Upper lobe of left lung (tissue), 6 donors: ENCODE measurements at regions not wholly inside any gene's neighbourhood (a gene's known extent, or its start where the extent isn't known, plus 50 kb on each side); places are given as distances from the start of the nearest gene placed in this dataset.

ENCODE experiments used
- ATAC-seq, 2 donors: fragments of 200-7000 bp; cut with Tn5 transposase; one replicate each; pipeline ENCODE4 v1.9.1; 2022; ENCODE audit warnings: mild to moderate bottlenecking in 2 of 2, moderate library complexity in 2 of 2; ENCODE audit not compliant: low FRiP score in 2 of 2
- DNase-seq, 2 donors: peaks; one replicate each; pipeline ENCODE4 v3.0.0-alpha.2; 2019 to 2020
- H3K27ac ChIP-seq, 4 donors: fragments of 200-600 bp; sonication (generic); one replicate each; pipeline ENCODE4 v1.5.1; 2016 to 2019
- H3K27me3 ChIP-seq, 4 donors: fragments of 200-600 bp; sonication (generic); one replicate each; pipeline ENCODE4 v1.5.1; 2017 to 2019
- H3K36me3 ChIP-seq, 4 donors: fragments of 200-600 bp; sonication (generic); one replicate each; pipeline ENCODE4 v1.5.1; 2016 to 2019
- H3K4me1 ChIP-seq, 4 donors: fragments of 200-600 bp; sonication (generic); one replicate each; pipeline ENCODE4 v1.5.1; 2018 to 2019
- H3K4me3 ChIP-seq, 4 donors: fragments of 200-600 bp; sonication (generic); one replicate each; pipeline ENCODE4 v1.5.1; 2017 to 2019; ENCODE audit warnings: mild to moderate bottlenecking in 2 of 4, moderate library complexity in 1 of 4
- H3K9me3 ChIP-seq, 4 donors: fragments of 200-600 bp; sonication (generic); one replicate each; pipeline ENCODE4 v1.5.1; 2018 to 2019
- CTCF ChIP-seq, 6 experiments: fragments of 450-650 bp in 4 of 6; fragments of 200-600 bp in 2 of 6; sonication (generic) in 2 of 6; IDR thresholded peaks; one replicate each; pipeline ENCODE4 v1.5.1; 2016 to 2019; ENCODE audit warnings: antibody characterized with exemption in 6 of 6
- EP300 ChIP-seq, 4 donors: sonication (generic); formaldehyde crosslinking; IDR thresholded peaks; one replicate each; pipeline ENCODE4 v1.5.1; 2017; ENCODE audit warnings: antibody characterized with exemption in 4 of 4, control low read depth in 2 of 4
- POLR2A ChIP-seq, 4 donors: fragments of 450-650 bp; IDR thresholded peaks; one replicate each; pipeline ENCODE4 v1.5.1; 2016 to 2017; ENCODE audit warnings: antibody characterized with exemption in 4 of 4, mild to moderate bottlenecking in 2 of 4
- POLR2AphosphoS5 ChIP-seq, 2 donors: sonication (generic); formaldehyde crosslinking; IDR thresholded peaks; one replicate each; pipeline ENCODE4 v1.5.1; 2017; ENCODE audit warnings: antibody characterized with exemption in 2 of 2
- WGBS, 2 donors: methylation state at CpG; one replicate each; pipeline ENCODE4 v1.1.5; 2017 to 2018; 5-methylcytosine and 5-hydroxymethylcytosine counted together
- donor health status: DM: no; HTN: no; CAD: no; lungs with moderate emphysema.
- donor health status: DM: no; HTN: yes; CAD: no; lungs with severe emphysema.

- Histone ChIP-seq H3K27ac (no peak overlapping the region), H3K9me3 (no peaks in the 10 kb centered on the region), H3K4me3 (no peak overlapping the region), H3K36me3 (no peaks in the 10 kb centered on the region), H3K4me1 (no peaks in the 10 kb centered on the region), H3K27me3 (no peaks in the 10 kb centered on the region)
- WGBS, 2 donors: 94% methylated on average over 16 of the region's 16 CpGs
- DNase-seq: no peak
- no peak for ATAC-seq
- no peak for TF ChIP-seq CTCF (IDR thresholded peaks at IDR 0.05)
- TF ChIP-seq POLR2A (IDR thresholded peaks at IDR 0.05): no peak
- TF ChIP-seq EP300 (IDR thresholded peaks at IDR 0.05): no peak
- TF ChIP-seq POLR2AphosphoS5 (IDR thresholded peaks at IDR 0.05): no peak
These were observed 64.6 kb upstream of the CALN1 start for GRCh38 chr7:72476608-72477305.

- Histone ChIP-seq H3K4me1 (no peaks in the 10 kb centered on the region), H3K27ac (no peak overlapping the region), H3K4me3 (no peak overlapping the region), H3K36me3 (no peaks in the 10 kb centered on the region), H3K27me3 (no peaks in the 10 kb centered on the region), H3K9me3 (no peaks in the 10 kb centered on the region)
- DNase-seq (peak in 1 of 2 donors; percentile 52), ATAC-seq (no peak)
- WGBS, 2 donors: 65 to 70% methylated on average over 4 to 9 of the region's 9 CpGs
- TF ChIP-seq POLR2AphosphoS5 (IDR thresholded peaks at IDR 0.05): no peak
- TF ChIP-seq POLR2A (IDR thresholded peaks at IDR 0.05): no peak
- no peak for TF ChIP-seq EP300 (IDR thresholded peaks at IDR 0.05)
- TF ChIP-seq CTCF (IDR thresholded peaks at IDR 0.05): no peak
These were observed 55.1 kb upstream of the CALN1 start for GRCh38 chr7:72467237-72467636.

GRCh38 chr7:72466797-72467196 lies 54.7 kb upstream of the CALN1 start:
- H3K27me3 ChIP-seq: no peaks in the 10 kb centered on the region
- no peak overlapping the region for H3K27ac ChIP-seq

GRCh38 chr7:72465521-72465920 lies 53.4 kb upstream of the CALN1 start:
- no peaks in the 10 kb centered on the region for H3K36me3 ChIP-seq
- no peak overlapping the region for H3K27ac ChIP-seq
- no peaks in the 10 kb centered on the region for H3K4me1 ChIP-seq
- DNase-seq (no peak), ATAC-seq (no peak)
- H3K9me3 ChIP-seq: no peaks in the 10 kb centered on the region
- no peaks in the 10 kb centered on the region for H3K27me3 ChIP-seq
- H3K4me3 ChIP-seq: no peak overlapping the region
- WGBS, 2 donors: 63 to 83% methylated on average over 5 of the region's 5 CpGs
- TF ChIP-seq CTCF (IDR thresholded peaks at IDR 0.05) (no peak), POLR2AphosphoS5 (IDR thresholded peaks at IDR 0.05) (no peak), EP300 (IDR thresholded peaks at IDR 0.05) (no peak), POLR2A (IDR thresholded peaks at IDR 0.05) (no peak)

More at GRCh38 chr7:72466797-72467196, 54.7 kb upstream of the CALN1 start:
- Histone ChIP-seq H3K4me3 (no peak overlapping the region), H3K9me3 (no peaks in the 10 kb centered on the region), H3K36me3 (no peaks in the 10 kb centered on the region), H3K4me1 (no peaks in the 10 kb centered on the region)
- DNase-seq (no peak), ATAC-seq (peak in 1 of 2 donors; percentile 13)
- 100% methylated on average over 1 of the region's 2 CpGs for WGBS, 2 donors
- TF ChIP-seq POLR2A (IDR thresholded peaks at IDR 0.05) (no peak), CTCF (IDR thresholded peaks at IDR 0.05) (no peak), EP300 (IDR thresholded peaks at IDR 0.05) (no peak), POLR2AphosphoS5 (IDR thresholded peaks at IDR 0.05) (no peak)

GRCh38 chr7:72462311-72462710 lies 50.2 kb upstream of the CALN1 start:
- no peak overlapping the region for H3K4me3 ChIP-seq
- H3K27me3 ChIP-seq: no peaks in the 10 kb centered on the region
- no peak for TF ChIP-seq POLR2A (IDR thresholded peaks at IDR 0.05)
- TF ChIP-seq POLR2AphosphoS5 (IDR thresholded peaks at IDR 0.05): no peak
- TF ChIP-seq EP300 (IDR thresholded peaks at IDR 0.05): no peak
- no peak for TF ChIP-seq CTCF (IDR thresholded peaks at IDR 0.05)
- DNase-seq (no peak), ATAC-seq (no peak)
- H3K36me3 ChIP-seq: no peaks in the 10 kb centered on the region
- no peaks in the 10 kb centered on the region for H3K4me1 ChIP-seq
- WGBS, 2 donors: 74 to 79% methylated on average over 7 of the region's 7 CpGs
- H3K9me3 ChIP-seq: no peaks in the 10 kb centered on the region
- no peak overlapping the region for H3K27ac ChIP-seq
